WERI-Rb-1 (cell line): ENCODE measurements at regions not wholly inside any gene's neighbourhood (a gene's known extent, or its start where the extent isn't known, plus 50 kb on each side); places are given as distances from the start of the nearest gene placed in this dataset.
A peak's percentile ranks its signal among the peaks of the same experiment; 100 is the strongest.

ENCODE experiments used
- DNase-seq: peaks from one replicate; pipeline ENCODE4 v3.0.0-alpha.2; 2020
- H3K27ac ChIP-seq: fragments of 250-450 bp; sonication (Bioruptor Pico); 2 replicates; pipeline ENCODE4 v1.5.1; 2020; ENCODE audit warnings: mild to moderate bottlenecking, moderate library complexity
- H3K27me3 ChIP-seq: fragments of 250-450 bp; sonication (Bioruptor Pico); 2 replicates; pipeline ENCODE4 v1.5.1; 2021; ENCODE audit warnings: mild to moderate bottlenecking, low read depth, moderate library complexity; ENCODE audit not compliant: insufficient read depth, severe bottlenecking
- H3K36me3 ChIP-seq: fragments of 250-450 bp; sonication (Bioruptor Pico); 2 replicates; pipeline ENCODE4 v1.5.1; 2020; ENCODE audit warnings: mild to moderate bottlenecking, moderate library complexity
- H3K4me3 ChIP-seq: 2 replicates; pipeline ENCODE4 v1.5.1; 2011; ENCODE audit warnings: low read depth, mild to moderate bottlenecking, control low read depth, low read length
- H3K9me3 ChIP-seq: fragments of 250-450 bp; sonication (Bioruptor Pico); 2 replicates; pipeline ENCODE4 v1.5.1; 2021; ENCODE audit warnings: mild to moderate bottlenecking, moderate library complexity; ENCODE audit not compliant: severe bottlenecking
- TF ChIP-seq, protein P1 (sequence below): IDR thresholded peaks from 2 replicates; pipeline ENCODE4 v1.5.1; 2011; ENCODE audit warnings: low read depth, mild to moderate bottlenecking, control low read depth, inconsistent platforms, low read length

DNA sequence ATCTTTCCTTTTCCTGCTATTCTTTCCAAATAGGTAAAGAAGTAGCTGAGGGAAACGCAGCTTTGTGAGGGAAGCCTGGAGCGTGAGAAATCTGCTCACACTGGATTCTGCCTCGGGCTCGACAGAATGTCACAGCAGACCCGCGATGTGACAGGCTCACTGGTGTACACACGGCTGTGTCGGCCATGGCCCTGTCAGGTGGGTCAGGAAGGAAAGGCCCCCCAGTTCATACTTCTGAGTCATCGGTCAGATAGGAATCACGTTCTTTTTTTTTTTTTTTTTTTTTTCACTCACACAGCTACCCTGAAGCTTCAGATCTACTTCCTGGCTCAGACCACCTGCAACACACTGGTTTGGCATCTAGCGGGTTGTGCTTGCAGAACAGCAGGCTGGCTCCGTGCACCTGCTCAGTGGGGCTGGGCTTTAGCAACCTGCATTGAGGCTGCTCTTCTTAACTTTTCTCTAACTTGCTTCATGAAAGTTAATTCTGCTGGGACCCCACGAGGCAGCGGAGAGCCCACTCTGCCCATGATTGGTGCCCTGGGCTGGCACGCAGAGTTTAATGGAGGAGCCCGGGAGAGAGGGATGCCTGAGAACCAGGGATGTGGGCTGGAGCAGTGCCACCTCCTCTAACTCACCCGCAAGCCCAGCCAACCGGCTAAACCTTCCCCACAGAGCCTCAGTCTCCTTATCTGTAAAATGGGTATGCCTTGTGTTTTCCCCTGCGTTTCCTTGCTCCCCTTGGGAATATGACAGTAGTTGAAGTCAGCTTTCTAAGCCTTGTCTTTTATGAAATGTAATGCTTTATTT lies 61.5 kb upstream of the FNDC1 start:
- H3K9me3 ChIP-seq: no peaks in the 10 kb centered on the region
- no peak for DNase-seq
- TF ChIP-seq, protein P1, sequence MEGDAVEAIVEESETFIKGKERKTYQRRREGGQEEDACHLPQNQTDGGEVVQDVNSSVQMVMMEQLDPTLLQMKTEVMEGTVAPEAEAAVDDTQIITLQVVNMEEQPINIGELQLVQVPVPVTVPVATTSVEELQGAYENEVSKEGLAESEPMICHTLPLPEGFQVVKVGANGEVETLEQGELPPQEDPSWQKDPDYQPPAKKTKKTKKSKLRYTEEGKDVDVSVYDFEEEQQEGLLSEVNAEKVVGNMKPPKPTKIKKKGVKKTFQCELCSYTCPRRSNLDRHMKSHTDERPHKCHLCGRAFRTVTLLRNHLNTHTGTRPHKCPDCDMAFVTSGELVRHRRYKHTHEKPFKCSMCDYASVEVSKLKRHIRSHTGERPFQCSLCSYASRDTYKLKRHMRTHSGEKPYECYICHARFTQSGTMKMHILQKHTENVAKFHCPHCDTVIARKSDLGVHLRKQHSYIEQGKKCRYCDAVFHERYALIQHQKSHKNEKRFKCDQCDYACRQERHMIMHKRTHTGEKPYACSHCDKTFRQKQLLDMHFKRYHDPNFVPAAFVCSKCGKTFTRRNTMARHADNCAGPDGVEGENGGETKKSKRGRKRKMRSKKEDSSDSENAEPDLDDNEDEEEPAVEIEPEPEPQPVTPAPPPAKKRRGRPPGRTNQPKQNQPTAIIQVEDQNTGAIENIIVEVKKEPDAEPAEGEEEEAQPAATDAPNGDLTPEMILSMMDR: no peak
- no peaks in the 10 kb centered on the region for H3K27me3 ChIP-seq
- no peak overlapping the region for H3K4me3 ChIP-seq
- H3K36me3 ChIP-seq: no peaks in the 10 kb centered on the region
- no peak overlapping the region for H3K27ac ChIP-seq

DNA sequence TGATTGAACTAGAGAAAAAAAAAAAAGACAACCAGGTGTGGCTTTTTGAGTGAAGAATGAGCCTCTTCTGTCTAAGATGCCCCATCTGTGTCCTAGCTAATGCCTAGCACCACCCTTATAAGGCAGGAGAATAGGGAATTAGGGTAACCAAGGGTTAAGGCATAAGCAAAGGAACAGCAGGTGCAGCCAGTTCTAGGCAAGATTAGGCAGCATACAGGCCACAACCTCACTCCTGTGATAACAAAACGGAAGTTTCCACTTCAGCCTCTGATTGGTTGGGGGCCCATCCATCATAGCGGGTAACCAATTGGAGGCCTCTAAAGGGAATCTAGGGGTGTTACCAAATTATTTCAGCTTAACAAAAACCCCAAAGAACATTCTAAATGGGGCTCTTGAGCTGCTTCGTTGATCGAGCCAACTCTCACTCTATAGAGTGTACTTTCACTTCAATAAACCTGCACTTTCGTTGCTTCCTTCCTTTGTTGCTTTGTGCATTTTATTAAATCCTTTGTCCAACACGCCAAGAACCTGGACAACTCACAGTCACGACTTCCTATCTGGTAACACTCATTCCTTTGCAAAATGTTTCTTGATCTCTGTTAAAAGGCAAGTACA lies 61.9 kb upstream of the TAGAP start:
- H3K27me3 ChIP-seq: no peaks in the 10 kb centered on the region
- H3K36me3 ChIP-seq: no peaks in the 10 kb centered on the region
- TF ChIP-seq, protein P1: no peak
- H3K4me3 ChIP-seq: no peak overlapping the region
- peak; percentile 54 for DNase-seq
- no peak overlapping the region for H3K27ac ChIP-seq
- no peaks in the 10 kb centered on the region for H3K9me3 ChIP-seq

DNA sequence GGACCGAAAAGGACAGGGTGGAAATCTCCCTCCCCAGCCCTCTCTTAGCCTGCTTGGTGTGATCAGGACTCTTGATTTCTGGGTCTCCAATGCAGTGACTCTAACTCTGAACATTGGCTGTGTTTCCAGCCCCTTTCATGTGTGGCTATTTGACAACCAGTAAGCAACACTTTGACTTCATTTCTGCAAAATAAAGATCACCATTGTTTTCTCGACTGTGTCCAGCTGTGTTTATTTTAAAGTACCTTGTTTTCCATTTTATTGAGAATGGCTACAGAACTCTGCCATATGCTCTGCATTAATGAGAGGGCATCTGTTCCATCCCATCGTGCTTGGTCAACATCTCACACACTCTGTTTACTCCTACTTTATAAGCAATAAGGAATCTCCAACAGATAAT lies 60.9 kb upstream of the TAGAP start:
- Histone ChIP-seq H3K36me3 (no peaks in the 10 kb centered on the region), H3K4me3 (no peak overlapping the region), H3K27me3 (no peaks in the 10 kb centered on the region), H3K9me3 (no peaks in the 10 kb centered on the region), H3K27ac (no peak overlapping the region)
- TF ChIP-seq, protein P1: no peak
- DNase-seq: no peak

DNA sequence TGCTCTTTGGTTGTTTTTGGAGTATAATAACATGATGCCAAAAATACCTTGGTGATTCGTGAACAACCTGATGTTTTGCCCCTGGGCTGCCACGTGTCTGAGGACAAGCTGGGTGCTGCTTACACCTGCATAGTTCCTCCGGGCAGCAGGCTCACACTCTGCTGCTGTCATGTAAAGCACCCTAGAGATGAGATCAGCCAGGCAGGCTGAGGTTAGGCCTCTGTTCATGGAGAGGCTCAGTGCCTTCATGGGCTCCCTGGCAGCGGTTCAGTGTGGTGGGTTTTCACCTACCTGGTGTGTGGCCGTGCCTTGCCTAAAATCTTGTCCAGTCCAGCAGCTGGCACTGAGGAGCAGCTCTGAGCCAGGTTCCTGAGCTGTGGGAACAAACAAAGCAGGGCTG lies 60.1 kb upstream of the TAGAP start:
- no peak overlapping the region for H3K27ac ChIP-seq
- DNase-seq: no peak
- H3K4me3 ChIP-seq: no peak overlapping the region
- no peaks in the 10 kb centered on the region for H3K27me3 ChIP-seq
- no peaks in the 10 kb centered on the region for H3K36me3 ChIP-seq
- TF ChIP-seq, protein P1: no peak
- no peaks in the 10 kb centered on the region for H3K9me3 ChIP-seq

DNA sequence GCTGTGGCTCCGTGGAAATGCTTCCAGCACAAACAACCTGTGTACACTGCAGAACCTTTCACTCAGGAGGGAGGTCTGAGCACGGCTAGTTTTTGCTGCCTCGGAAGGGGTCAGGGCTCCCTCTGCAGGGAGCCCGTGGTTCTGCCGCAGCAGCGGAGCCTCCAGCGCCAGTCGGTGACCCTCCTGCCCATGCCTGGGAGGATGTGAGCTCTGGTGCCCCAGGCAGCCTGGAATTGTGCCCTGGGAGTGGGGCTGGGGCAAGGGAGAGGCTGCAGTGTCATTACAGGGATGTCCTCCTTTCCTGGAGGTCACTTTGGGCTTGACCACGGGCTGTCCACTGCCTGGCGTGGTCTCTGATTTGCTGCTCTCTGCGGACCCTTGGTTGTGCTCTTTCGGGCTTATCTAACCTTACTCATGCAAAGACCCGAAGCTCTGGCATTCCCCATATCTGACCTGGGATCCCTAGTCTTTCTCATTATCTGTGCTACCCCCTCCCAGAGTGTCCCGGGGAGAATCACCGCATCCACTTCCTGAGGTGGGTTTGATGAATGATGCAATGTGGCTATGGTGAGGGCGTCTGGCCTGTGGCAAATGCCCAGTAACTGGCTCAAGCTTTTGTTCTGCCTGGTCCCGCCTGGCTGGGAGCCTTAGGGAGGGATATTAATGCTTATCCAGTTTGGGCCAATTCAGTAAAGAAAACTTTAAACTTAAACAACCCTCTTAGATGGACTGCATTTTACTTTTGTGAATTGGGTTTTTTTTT lies 59.6 kb upstream of the TAGAP start:
- TF ChIP-seq, protein P1: peak; percentile 98
- H3K36me3 ChIP-seq: no peaks in the 10 kb centered on the region
- H3K27me3 ChIP-seq: no peaks in the 10 kb centered on the region
- H3K27ac ChIP-seq: no peak overlapping the region
- H3K4me3 ChIP-seq: no peak overlapping the region
- peak; percentile 65 for DNase-seq
- H3K9me3 ChIP-seq: no peaks in the 10 kb centered on the region
